HG02938 (cell line): ENCODE measurements at regions not wholly inside any gene's neighbourhood (a gene's known extent, or its start where the extent isn't known, plus 50 kb on each side); places are given as distances from the start of the nearest gene placed in this dataset.

Experiments used
- ATAC-seq: cut with Tn5 transposase; IDR thresholded peaks from one replicate; pipeline ENCODE4 v1.9.1; 2021; ENCODE audit warnings: mild to moderate bottlenecking, moderate library complexity; ENCODE audit not compliant: unreplicated experiment

DNA sequence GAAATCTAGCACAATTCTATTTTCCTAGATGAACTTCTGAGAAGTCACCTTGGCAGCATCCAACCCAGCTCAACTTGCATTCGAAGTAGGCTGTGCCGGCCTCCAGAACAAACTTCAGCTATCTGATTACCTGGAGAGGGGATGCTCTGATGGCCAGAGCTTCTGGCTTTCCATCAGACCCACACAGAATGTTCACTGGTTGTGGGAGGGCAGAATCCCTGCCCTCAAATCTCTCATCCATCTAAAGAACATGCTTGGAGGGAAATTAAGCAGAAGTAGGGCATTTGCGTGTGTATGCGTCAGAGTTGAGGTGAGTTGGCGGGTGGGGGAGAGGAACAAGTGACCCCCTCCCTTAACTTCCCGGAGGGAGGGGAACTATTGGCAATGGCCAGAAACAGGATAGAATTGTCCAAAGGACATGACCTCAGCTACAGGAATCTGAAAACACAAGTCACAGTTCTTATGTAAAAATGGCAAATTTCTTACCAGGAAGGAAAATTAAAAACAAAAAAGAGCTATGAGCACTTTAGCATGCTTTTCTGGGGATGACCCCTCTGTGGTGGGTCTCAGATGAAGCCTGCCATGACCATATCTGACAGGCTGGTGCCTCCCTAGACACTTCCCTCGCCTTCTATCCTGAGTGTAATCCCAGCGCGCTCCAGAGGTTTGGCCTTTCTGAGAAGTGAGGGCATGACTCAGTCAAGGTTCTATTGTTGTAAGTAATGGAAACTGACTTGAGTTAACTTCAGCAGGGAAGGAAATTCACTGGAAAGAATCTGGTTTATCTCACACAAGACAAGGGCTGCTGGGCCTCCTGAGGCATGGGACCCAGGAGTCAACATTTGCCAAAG is 278.8 kb downstream of the RPS24 start:
- ATAC-seq, result no peak

GRCh38 chr10:78313048-78313381 is 279.4 kb downstream of the RPS24 start:
- ATAC-seq, result no peak

- no peak for ATAC-seq
These were observed 280.0 kb downstream of the RPS24 start for GRCh38 chr10:78313636-78314035.

GRCh38 chr10:78314651-78315050 is 281.0 kb downstream of the RPS24 start:
- ATAC-seq, result no peak

GRCh38 chr10:78316451-78316931 is 282.8 kb downstream of the RPS24 start:
- ATAC-seq, result no peak

DNA sequence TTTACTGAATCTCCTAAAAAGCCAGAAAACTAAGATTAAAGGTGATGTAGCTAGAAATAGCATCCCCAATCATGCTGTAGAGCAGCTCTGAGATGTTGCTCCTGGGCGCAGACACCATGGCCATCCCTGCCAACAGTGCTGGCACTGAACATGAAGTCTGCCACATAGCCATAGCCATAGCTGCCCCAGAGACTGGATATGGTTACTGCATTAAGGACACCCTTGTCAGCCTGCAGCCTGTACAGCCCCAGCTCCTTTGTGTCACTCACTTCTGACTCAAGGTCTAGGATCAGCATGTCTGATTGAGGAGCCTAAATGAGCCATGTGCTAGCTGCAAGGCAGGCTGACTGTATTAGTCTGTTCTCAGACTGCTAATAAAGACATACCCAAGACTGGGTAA is 284.6 kb downstream of the RPS24 start:
- ATAC-seq, result no peak

DNA sequence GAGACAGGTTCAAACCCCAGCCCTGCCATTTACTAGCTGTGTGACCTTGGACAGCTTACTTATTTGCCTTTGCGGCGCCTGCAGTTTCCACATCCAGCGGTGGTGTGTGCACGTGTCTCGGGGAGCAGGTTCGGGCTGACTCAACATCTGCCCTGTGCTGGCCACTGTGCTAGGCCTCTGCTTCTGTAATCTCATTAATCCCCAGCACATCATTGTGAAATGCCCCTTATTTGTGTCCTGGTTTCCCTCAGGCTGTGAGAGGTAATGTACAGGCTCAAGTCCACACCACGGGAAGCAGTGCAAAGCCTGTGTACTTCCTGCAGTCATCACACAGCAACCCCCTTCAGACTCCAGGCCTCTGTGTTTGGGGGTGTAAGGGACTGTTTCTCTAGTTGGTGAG is 285.7 kb downstream of the RPS24 start:
- no peak for ATAC-seq

DNA sequence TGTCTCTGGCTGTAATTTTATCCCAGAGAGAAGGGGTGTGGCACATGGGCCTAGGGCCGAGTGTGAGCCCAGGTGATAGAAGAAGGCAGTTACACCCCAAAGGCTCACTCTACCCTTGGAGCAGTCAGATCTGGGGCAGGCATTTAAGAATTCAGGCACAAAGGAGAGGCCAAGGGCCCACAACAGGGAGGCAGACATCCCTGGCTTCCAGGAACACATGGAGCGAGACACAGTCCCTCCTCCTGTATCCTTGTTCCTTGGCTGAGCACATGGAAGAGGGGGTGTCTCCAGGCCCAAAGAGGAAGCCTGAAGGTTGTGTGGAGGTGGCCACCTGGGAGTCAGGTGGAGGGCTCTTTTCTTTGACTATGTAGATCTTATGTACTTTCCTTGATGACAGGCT is 286.2 kb downstream of the RPS24 start:
- ATAC-seq, result no peak

DNA sequence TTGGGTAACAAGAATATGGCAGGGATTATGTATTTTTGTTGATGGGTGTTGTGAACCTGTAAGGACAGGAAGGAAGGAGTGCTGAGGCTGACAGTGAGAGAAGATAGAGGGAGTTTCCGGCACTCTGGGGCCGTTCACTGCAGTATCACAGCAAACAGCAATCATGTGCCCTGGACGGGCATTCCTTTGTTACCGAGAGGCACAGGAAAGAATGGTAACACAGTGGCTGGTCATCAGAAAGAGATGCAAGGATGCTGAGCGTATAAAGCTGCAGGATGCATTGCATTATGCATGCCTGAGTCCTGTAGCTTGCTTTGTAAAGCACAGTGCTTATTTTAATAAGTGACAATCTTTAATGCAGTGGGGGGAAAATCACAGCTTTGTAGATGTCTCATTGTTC is 286.8 kb downstream of the RPS24 start:
- no peak for ATAC-seq

DNA sequence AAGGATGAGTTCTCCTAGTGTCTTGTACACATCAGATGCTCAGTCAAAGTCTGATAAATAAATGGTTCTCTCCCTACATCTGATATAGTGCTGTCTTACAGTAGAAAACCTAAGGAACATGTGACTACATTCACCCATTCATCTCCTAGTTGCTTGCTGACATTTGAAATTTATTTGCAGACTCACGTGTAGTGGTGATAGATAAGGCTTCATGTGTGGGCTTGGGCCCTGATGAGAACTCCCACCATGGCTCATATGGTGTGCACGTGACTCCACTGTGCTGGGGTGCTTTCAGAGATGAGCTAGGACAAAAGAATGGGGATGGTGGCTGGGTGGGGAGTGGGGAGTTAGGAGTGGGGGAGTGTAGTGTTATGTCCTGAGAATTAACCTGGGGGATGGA is 287.3 kb downstream of the RPS24 start:
- ATAC-seq, result no peak

DNA sequence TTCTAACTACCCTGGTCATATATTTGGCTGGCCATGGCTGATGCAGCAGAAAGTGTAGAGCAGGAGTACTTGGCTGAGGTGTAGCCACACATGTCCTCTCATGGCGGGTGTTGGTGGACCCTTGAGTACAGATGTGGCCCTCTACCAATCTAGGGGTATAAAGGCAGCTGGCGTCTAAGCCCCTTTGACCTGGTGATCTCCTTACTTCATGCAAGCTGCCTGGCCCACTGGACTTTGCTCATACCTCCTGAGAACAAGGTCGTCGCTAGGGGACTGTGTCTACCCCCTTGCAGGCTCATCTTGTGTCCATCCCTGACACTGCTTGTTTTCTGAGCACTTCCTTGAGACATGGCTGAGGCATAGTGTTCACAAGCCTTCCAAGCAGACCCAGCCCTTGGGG is 287.8 kb downstream of the RPS24 start:
- ATAC-seq, result no peak

DNA sequence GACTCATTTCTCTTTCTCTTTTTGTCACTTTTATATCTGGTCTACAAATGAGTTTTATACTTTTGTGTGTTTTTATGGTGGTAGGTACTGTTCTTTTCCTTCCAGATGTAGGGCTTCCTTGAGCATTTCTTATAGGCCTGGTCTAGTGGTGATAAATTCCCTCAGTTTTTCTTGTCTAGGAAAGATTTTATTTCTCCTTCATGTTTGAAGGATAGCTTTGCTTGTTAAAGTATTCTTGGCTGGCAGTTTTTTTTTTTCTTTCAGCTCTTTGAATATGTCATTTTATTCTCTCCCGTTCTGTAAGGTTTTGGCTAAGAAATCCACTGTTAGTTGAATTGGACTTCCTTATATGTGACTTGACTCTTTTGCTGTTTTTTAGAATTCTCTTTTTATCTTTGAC is 292.7 kb downstream of the RPS24 start:
- ATAC-seq, result no peak

- no peak for ATAC-seq
These were observed 294.3 kb downstream of the RPS24 start for GRCh38 chr10:78327778-78328591.

DNA sequence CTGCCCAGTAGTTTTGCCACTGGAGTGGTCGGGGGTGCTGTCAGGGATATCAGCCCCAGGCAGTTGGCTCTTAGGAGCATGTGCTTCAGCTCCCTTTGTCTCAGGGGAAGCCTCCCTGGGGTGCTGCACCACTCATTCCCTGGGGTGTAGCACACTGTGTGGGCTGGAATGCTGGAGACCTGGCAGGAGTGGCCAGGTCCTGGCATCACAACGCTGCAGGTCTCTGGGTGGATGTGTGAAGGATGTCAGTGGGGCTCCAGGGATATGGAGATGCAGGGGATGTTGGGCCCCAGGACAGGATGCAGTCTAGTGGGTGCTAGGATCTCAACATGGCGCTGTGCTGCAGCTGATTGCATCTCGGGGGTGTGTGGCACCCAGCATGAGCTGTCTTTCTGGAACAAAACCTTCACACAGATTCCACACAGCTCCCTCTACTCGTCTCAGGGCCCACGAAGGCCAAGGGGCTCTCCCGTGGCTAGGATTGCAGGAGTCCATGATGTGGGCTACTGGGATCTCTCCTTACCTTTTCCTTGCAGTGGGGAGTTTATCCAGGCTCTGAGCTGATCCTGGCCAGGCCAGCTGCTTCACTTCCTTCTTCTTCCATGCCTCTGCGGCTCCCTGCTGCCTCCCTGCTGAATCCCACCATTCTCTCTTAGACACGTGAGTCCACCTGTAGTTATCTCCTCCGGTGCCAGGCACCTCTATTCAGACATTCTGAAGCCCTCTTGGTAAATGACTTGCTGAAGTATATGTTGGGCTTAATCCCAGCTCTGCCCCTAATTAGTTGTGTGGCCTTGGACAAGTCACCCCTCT is 295.1 kb downstream of the RPS24 start:
- no peak for ATAC-seq

DNA sequence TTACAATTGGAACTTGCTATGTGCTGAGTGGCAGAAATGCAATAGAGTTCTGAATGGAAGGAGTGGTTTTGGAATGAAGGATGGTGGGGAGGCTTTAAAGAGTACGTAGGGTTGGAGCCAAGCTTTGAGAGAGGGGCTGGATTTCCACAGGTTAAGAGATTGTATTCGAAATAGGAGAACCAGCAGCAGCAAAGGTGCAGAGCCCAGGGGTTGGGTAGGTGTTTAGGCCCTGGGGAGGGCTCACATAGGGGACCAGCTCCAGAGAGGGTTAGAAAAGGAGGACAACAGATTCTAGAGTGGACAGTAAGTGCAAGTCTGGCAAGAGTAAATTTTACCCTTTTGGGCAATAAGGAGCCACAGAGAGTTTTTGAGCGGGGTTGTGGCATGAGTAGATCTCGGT is 297.2 kb downstream of the RPS24 start:
- ATAC-seq, result no peak

DNA sequence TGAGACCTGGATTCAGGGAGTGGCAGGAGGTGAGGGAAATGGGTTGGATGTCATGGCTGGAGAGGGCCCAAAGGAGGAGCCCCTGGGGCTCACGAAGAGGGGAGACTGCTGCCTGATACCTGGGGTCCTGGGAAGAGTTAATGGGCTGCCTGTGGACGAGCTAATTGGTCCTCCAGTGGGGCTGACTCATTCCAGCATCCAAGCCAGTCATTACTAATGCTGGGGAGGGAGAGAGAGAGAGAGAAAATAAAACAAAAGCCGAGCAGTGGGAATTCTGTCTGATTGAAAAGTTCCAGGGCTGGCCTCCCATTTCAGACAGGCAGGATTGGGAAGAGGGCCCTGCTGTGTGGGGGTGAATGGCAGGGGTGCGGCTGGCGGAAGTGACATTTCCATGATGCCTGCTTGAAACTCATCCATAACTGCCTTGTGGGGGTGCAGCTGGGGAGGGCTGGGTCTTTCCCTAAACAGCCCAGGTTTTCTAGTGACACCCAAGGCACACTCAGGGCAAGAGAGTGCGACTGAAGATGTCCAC is 297.8 kb downstream of the RPS24 start:
- ATAC-seq, result no peak

GRCh38 chr10:78332012-78332411 is 298.3 kb downstream of the RPS24 start:
- ATAC-seq, result no peak

- no peak for ATAC-seq
These were observed 299.0 kb downstream of the RPS24 start for GRCh38 chr10:78332657-78333056.

DNA sequence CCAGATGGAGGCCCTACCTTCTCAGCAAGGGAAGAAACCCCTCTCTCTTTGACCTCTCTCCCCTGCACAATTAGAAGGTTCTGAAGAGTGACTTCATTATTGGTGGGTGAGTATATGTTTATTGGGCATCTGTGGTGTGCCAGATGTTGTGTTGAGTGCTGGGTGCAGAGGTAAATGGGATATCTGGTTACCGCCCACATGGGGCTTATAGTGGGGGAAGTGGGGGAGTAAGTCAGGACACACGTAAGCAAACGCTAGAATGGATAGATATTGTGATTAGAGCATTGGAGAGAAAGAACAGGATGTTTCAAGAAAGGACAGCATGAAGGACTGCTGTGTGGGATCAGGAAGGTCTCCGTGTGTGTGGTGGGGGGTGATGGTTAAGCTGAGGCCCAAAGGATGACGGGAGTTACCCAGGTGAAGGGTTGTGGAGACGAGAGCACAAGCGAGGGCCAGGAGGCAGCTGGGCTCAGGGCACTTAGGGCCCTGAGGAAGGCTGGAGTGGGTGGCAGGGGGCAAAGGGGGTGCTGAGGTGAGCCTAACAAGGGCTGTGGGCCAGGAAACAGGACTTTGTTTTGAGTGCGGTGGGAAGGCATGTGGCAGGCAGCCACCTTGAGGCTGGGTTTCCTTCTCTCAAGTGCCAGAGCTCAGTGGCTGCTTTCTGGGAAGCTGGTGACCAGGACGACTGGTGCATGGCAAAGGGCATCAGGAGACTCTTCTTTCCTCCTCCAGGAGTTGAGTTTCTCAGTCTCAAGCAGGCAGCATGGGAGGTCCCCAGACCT is 299.9 kb downstream of the RPS24 start:
- ATAC-seq, result no peak

- no peak for ATAC-seq
These were observed 301.7 kb downstream of the RPS24 start for GRCh38 chr10:78335371-78335690.
